ENCODE measurements at regions not wholly inside any gene's neighbourhood (a gene's known extent, or its start where the extent isn't known, plus 50 kb on each side); places are given as distances from the start of the nearest gene placed in this dataset.
"Not testable (repeated sequence)": the region's sequence is repeated elsewhere in the genome, so short reads cannot be mapped to it uniquely, and the experiment has no call there.

- no peak for DNase-seq
These were observed 153.4 kb upstream of the SALL4 start for GRCh38 chr20:51955756-51956155.

- DNase-seq: no peak
These were observed 151.5 kb upstream of the SALL4 start for GRCh38 chr20:51953731-51954340.

- DNase-seq: no peak
These were observed 148.6 kb upstream of the SALL4 start for GRCh38 chr20:51950926-51951325.

GRCh38 chr20:51946586-51946985 lies 144.3 kb upstream of the SALL4 start:
- no peak for DNase-seq

GRCh38 chr20:51945881-51946280 lies 143.6 kb upstream of the SALL4 start:
- DNase-seq: no peak

- DNase-seq: no peak
These were observed 142.9 kb upstream of the SALL4 start for GRCh38 chr20:51945177-51945576.

- DNase-seq: no peak
These were observed 141.4 kb upstream of the SALL4 start for GRCh38 chr20:51943761-51944160.

GRCh38 chr20:51943326-51943725 lies 141.0 kb upstream of the SALL4 start:
- not testable (repeated sequence) for DNase-seq

- no peak for DNase-seq
These were observed 139.2 kb upstream of the SALL4 start for GRCh38 chr20:51941503-51941902.

GRCh38 chr20:51939259-51939585 lies 136.9 kb upstream of the SALL4 start:
- no peak for DNase-seq

- peak; percentile 31 for DNase-seq
These were observed 136.4 kb upstream of the SALL4 start for GRCh38 chr20:51938559-51939258.

- no peak for DNase-seq
These were observed 135.5 kb upstream of the SALL4 start for GRCh38 chr20:51937779-51938178.

- no peak for DNase-seq
These were observed 134.1 kb upstream of the SALL4 start for GRCh38 chr20:51936377-51936776.

- DNase-seq: no peak
These were observed 132.7 kb upstream of the SALL4 start for GRCh38 chr20:51935003-51935358.

GRCh38 chr20:51934301-51935002 lies 132.1 kb upstream of the SALL4 start:
- peak; percentile 38 for DNase-seq

GRCh38 chr20:51931371-51931781 lies 129.1 kb upstream of the SALL4 start:
- no peak for DNase-seq

- peak; percentile 33 for DNase-seq
These were observed 128.5 kb upstream of the SALL4 start for GRCh38 chr20:51930775-51931174.

- DNase-seq: no peak
These were observed 126.6 kb upstream of the SALL4 start for GRCh38 chr20:51928931-51929330.

- DNase-seq: not testable (repeated sequence)
These were observed 125.6 kb upstream of the SALL4 start for GRCh38 chr20:51927970-51928369.

GRCh38 chr20:51926670-51927305 lies 124.5 kb upstream of the SALL4 start:
- DNase-seq: no peak

GRCh38 chr20:51924509-51924908 lies 122.2 kb upstream of the SALL4 start:
- DNase-seq: no peak

GRCh38 chr20:51923633-51924032 lies 121.3 kb upstream of the SALL4 start:
- no peak for DNase-seq

GRCh38 chr20:51922812-51923211 lies 120.5 kb upstream of the SALL4 start:
- DNase-seq: not testable (repeated sequence)

GRCh38 chr20:51918561-51918960 lies 116.2 kb upstream of the SALL4 start:
- DNase-seq: no peak
